Endodermal cell (in vitro differentiated cells): ENCODE measurements at regions not wholly inside any gene's neighbourhood (a gene's known extent, or its start where the extent isn't known, plus 50 kb on each side); places are given as distances from the start of the nearest gene placed in this dataset.

Experiments
- DNase-seq: peaks from one replicate; pipeline ENCODE4 v3.0.0-alpha.2; 2017
- H3K27ac ChIP-seq: 2 replicates; pipeline ENCODE4 v1.5.1; 2013; ENCODE audit warnings: mild to moderate bottlenecking, low read depth, low read length, moderate library complexity
- H3K27me3 ChIP-seq: 2 replicates; pipeline ENCODE4 v1.6.1; 2013; ENCODE audit warnings: mild to moderate bottlenecking, low read length, moderate library complexity; ENCODE audit not compliant: insufficient read depth, control insufficient read depth, poor library complexity, severe bottlenecking
- H3K36me3 ChIP-seq: 2 replicates; pipeline ENCODE4 v1.7.0; 2013; ENCODE audit warnings: mild to moderate bottlenecking, low read length, moderate library complexity; ENCODE audit not compliant: control insufficient read depth, insufficient read depth
- H3K4me1 ChIP-seq: one replicate; pipeline ENCODE4 v1.7.0; 2013; ENCODE audit warnings: low read length; ENCODE audit not compliant: control insufficient read depth, insufficient read depth
- H3K4me3 ChIP-seq: 2 replicates; pipeline ENCODE4 v1.5.1; 2013; ENCODE audit warnings: mild to moderate bottlenecking, low read length, moderate library complexity
- H3K9ac ChIP-seq: 2 replicates; pipeline ENCODE4 v1.6.1; 2013; ENCODE audit warnings: mild to moderate bottlenecking, low read length, moderate library complexity; ENCODE audit not compliant: poor library complexity, severe bottlenecking; ENCODE audit errors: extremely low read depth
- H3K9me3 ChIP-seq: 2 replicates; pipeline ENCODE4 v1.6.1; 2013; ENCODE audit warnings: mild to moderate bottlenecking, low read length, moderate library complexity; ENCODE audit not compliant: control insufficient read depth
- H3K27ac Mint-ChIP-seq: 2 replicates; pipeline ENCODE4 v1.8.0; 2020; ENCODE audit warnings: mixed read lengths
- H3K27me3 Mint-ChIP-seq: 2 replicates; pipeline ENCODE4 v1.8.0; 2021; ENCODE audit warnings: mild to moderate bottlenecking, mixed read lengths; ENCODE audit not compliant: insufficient read depth
- H3K36me3 Mint-ChIP-seq: 2 replicates; pipeline ENCODE4 v1.8.0; 2020; ENCODE audit warnings: low read depth, mixed read lengths
- H3K4me1 Mint-ChIP-seq: 2 replicates; pipeline ENCODE4 v1.8.0; 2020; ENCODE audit warnings: mixed read lengths
- H3K4me3 Mint-ChIP-seq: 2 replicates; pipeline ENCODE4 v1.8.0; 2020; ENCODE audit warnings: mild to moderate bottlenecking, moderate library complexity, mixed read lengths
- H3K9me3 Mint-ChIP-seq: 2 replicates; pipeline ENCODE4 v1.8.0; 2020; ENCODE audit warnings: mild to moderate bottlenecking, mixed read lengths
- CTCF ChIP-seq: fragments of 200-600 bp; sonication (generic); conservative IDR thresholded peaks from 2 replicates; pipeline ENCODE4 v1.5.0; 2021; ENCODE audit warnings: antibody characterized with exemption, mild to moderate bottlenecking
- WGBS, 2 experiments: methylation state at CpG; one replicate each; pipeline versions ENCODE4 v1.1.5 to v1.1.7; 2013; ENCODE audit warnings: missing lambda C conversion rate in 2 of 2, mixed read lengths in 1 of 2; ENCODE audit not compliant: insufficient coverage in 1 of 2, insufficient read length in 1 of 2; 5-methylcytosine and 5-hydroxymethylcytosine counted together

GRCh38 chr7:46607176-46607575, 686.1 kb upstream of the IGFBP3 start:
- H3K4me3 Mint-ChIP-seq, result no peak overlapping the region
- H3K9me3 ChIP-seq, result no peaks in the 10 kb centered on the region
- no peaks in the 10 kb centered on the region for H3K4me1 ChIP-seq
- no peaks in the 10 kb centered on the region for H3K27me3 ChIP-seq
- peaks cover 2% of the 10 kb centered on the region for H3K4me1 Mint-ChIP-seq
- TF ChIP-seq CTCF, result no peak
- H3K36me3 ChIP-seq, result no peaks in the 10 kb centered on the region
- H3K9ac ChIP-seq, result no peak overlapping the region
- H3K9me3 Mint-ChIP-seq, result no peaks in the 10 kb centered on the region
- no peak overlapping the region for H3K27ac Mint-ChIP-seq
- WGBS, 2 experiments, result 93 to 94% methylated on average over 2 to 3 of the region's 4 CpGs
- DNase-seq, result no peak
- H3K27ac ChIP-seq, result no peak overlapping the region
- H3K27me3 Mint-ChIP-seq, result no peaks in the 10 kb centered on the region
- H3K4me3 ChIP-seq, result no peak overlapping the region
- H3K36me3 Mint-ChIP-seq, result no peaks in the 10 kb centered on the region

GRCh38 chr7:46606761-46607160, 685.7 kb upstream of the IGFBP3 start:
- H3K9ac ChIP-seq, result no peak overlapping the region

GRCh38 chr7:46604241-46604661, 683.2 kb upstream of the IGFBP3 start:
- no peak overlapping the region for H3K4me3 Mint-ChIP-seq
- H3K27ac ChIP-seq, result no peak overlapping the region
- H3K9me3 ChIP-seq, result no peaks in the 10 kb centered on the region
- no peak for TF ChIP-seq CTCF
- WGBS, 2 experiments, result 94% methylated on average over 3 of the region's 3 CpGs; no CpG with 5 or more reads in 1 of the 2 experiments
- H3K27me3 ChIP-seq, result no peaks in the 10 kb centered on the region
- H3K4me1 ChIP-seq, result no peaks in the 10 kb centered on the region
- H3K36me3 Mint-ChIP-seq, result no peaks in the 10 kb centered on the region
- H3K9ac ChIP-seq, result no peak overlapping the region
- H3K4me1 Mint-ChIP-seq, result peaks cover 2% of the 10 kb centered on the region
- no peak overlapping the region for H3K4me3 ChIP-seq
- DNase-seq, result no peak
- peaks cover 2% of the 10 kb centered on the region for H3K27me3 Mint-ChIP-seq
- H3K9me3 Mint-ChIP-seq, result no peaks in the 10 kb centered on the region
- no peaks in the 10 kb centered on the region for H3K36me3 ChIP-seq
- H3K27ac Mint-ChIP-seq, result no peak overlapping the region

More at GRCh38 chr7:46606761-46607160, 685.7 kb upstream of the IGFBP3 start:
- 95 to 97% methylated on average over 3 of the region's 3 CpGs for WGBS, 2 experiments
- Mint-ChIP-seq H3K36me3 (no peaks in the 10 kb centered on the region), H3K4me1 (peaks cover 2% of the 10 kb centered on the region), H3K27me3 (no peaks in the 10 kb centered on the region), H3K27ac (no peak overlapping the region), H3K9me3 (no peaks in the 10 kb centered on the region), H3K4me3 (no peak overlapping the region)
- H3K9me3 ChIP-seq, result no peaks in the 10 kb centered on the region
- H3K36me3 ChIP-seq, result no peaks in the 10 kb centered on the region
- no peak overlapping the region for H3K27ac ChIP-seq
- no peak overlapping the region for H3K4me3 ChIP-seq
- no peak for DNase-seq
- no peaks in the 10 kb centered on the region for H3K4me1 ChIP-seq
- no peaks in the 10 kb centered on the region for H3K27me3 ChIP-seq
- TF ChIP-seq CTCF, result no peak
